ENCODE measurements at regions not wholly inside any gene's neighbourhood (a gene's known extent, or its start where the extent isn't known, plus 50 kb on each side); places are given as distances from the start of the nearest gene placed in this dataset.

GRCh38 chr15:70206668-70207067 is 109.0 kb upstream of the TLE3 start:
- DNase-seq (ENCODE audit: low read depth): no peak
- Histone ChIP-seq H3K4me3 (ENCODE audit: low read length) (no peak overlapping the region), H3K9ac (ENCODE audit: low read length) (no peak overlapping the region), H3K9me3 (ENCODE audit: control insufficient read depth, low read length) (peaks cover 3% of the 10 kb centered on the region), H3K4me1 (ENCODE audit: control insufficient read depth, insufficient read depth, low read length) (no peaks in the 10 kb centered on the region), H3K36me3 (ENCODE audit: control insufficient read depth, insufficient read depth, low read length, severe bottlenecking) (no peaks in the 10 kb centered on the region), H3K27me3 (replicated peaks; ENCODE audit: control insufficient read depth, insufficient read depth, low read length) (peaks cover 43% of the 10 kb centered on the region)

- Histone ChIP-seq H3K27me3 (replicated peaks; ENCODE audit: control insufficient read depth, insufficient read depth, low read length) (peaks cover 31% of the 10 kb centered on the region), H3K4me3 (ENCODE audit: low read length) (no peak overlapping the region), H3K9me3 (ENCODE audit: control insufficient read depth, low read length) (no peaks in the 10 kb centered on the region), H3K9ac (ENCODE audit: low read length) (no peak overlapping the region), H3K36me3 (ENCODE audit: control insufficient read depth, insufficient read depth, low read length, severe bottlenecking) (no peaks in the 10 kb centered on the region), H3K4me1 (ENCODE audit: control insufficient read depth, insufficient read depth, low read length) (peaks cover 13% of the 10 kb centered on the region)
- DNase-seq (ENCODE audit: low read depth): no peak
Measured at GRCh38 chr15:70204652-70205051, 106.9 kb upstream of the TLE3 start.

DNA sequence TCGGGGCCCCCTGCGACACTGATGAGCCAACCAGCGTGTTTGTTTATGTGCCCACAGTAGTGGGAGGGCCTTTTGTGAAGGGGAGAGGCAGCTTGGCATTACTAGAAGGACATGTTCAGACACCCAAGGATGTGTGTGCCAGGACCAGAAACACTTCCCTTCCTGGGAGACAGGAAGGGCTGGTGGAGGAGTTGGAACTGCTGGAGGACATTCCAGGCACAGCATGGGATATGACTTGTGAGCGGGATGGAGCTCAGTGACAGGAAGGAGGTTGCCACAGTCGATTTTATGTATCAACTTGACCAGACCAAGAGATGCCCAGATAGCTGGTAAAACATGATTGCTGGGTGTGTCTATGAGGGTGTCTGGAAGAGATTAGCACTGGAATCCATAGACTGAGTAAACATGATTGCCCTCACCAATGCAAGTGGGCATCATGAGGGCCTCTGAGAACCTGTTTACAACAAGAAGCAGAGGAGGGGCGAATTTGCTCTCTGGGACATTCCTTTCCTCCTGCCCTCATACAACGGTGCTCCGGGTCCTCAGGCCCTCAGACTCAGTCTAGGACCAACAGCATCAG is 106.4 kb upstream of the TLE3 start:
- Histone ChIP-seq H3K9me3 (ENCODE audit: control insufficient read depth, low read length) (no peaks in the 10 kb centered on the region), H3K4me3 (ENCODE audit: low read length) (no peak overlapping the region), H3K27me3 (replicated peaks; ENCODE audit: control insufficient read depth, insufficient read depth, low read length) (peaks cover 25% of the 10 kb centered on the region), H3K36me3 (ENCODE audit: control insufficient read depth, insufficient read depth, low read length, severe bottlenecking) (no peaks in the 10 kb centered on the region), H3K9ac (ENCODE audit: low read length) (no peak overlapping the region), H3K4me1 (ENCODE audit: control insufficient read depth, insufficient read depth, low read length) (peaks cover 18% of the 10 kb centered on the region)
- no peak for DNase-seq (ENCODE audit: low read depth)

DNA sequence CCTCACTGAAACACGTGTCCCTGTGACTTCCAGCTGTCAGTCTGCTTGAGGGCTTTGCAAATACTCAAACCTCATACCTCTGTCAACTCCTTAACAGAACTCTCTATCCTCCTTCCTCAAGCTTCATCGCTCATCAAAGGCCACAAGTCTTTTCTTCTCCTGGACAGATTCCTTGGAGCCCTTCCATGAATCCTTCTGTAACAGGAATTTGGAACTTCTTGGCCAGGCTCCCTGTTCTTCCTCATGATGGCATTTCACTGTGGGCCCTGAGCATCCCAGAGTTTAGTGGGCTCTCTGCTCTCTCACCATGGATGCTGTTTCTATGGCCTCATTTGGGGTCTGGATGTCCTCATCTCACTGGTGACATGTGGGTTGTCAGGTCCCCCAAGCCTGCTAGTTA is 105.0 kb upstream of the TLE3 start:
- no peak for DNase-seq (ENCODE audit: low read depth)
- no peak overlapping the region for H3K9ac ChIP-seq (ENCODE audit: low read length)
- no peaks in the 10 kb centered on the region for H3K36me3 ChIP-seq (ENCODE audit: control insufficient read depth, insufficient read depth, low read length, severe bottlenecking)
- H3K9me3 ChIP-seq (ENCODE audit: control insufficient read depth, low read length): no peaks in the 10 kb centered on the region
- peaks cover 17% of the 10 kb centered on the region for H3K27me3 ChIP-seq (replicated peaks; ENCODE audit: control insufficient read depth, insufficient read depth, low read length)
- no peak overlapping the region for H3K4me3 ChIP-seq (ENCODE audit: low read length)
- peaks cover 18% of the 10 kb centered on the region for H3K4me1 ChIP-seq (ENCODE audit: control insufficient read depth, insufficient read depth, low read length)

DNA sequence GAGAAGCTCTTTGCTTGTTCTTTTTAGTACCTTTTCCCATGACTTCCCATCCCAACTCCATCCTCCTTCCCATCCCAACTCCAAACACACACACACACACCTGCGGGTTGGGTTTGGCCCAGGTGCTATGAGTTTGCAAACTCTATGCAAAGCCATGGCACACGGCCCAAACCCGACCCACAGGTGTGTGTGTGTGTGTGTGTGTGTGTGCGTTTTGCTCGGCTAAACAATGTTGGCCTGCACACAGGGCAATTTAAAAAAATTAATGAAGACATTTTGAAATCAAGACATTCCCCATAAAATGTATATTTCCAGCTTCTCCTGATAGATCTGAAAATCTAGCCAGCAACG is 103.7 kb upstream of the TLE3 start:
- no peaks in the 10 kb centered on the region for H3K36me3 ChIP-seq (ENCODE audit: control insufficient read depth, insufficient read depth, low read length, severe bottlenecking)
- no peak overlapping the region for H3K4me3 ChIP-seq (ENCODE audit: low read length)
- no peak for DNase-seq (ENCODE audit: low read depth)
- peaks cover 5% of the 10 kb centered on the region for H3K27me3 ChIP-seq (replicated peaks; ENCODE audit: control insufficient read depth, insufficient read depth, low read length)
- H3K9me3 ChIP-seq (ENCODE audit: control insufficient read depth, low read length): no peaks in the 10 kb centered on the region
- H3K9ac ChIP-seq (ENCODE audit: low read length): no peak overlapping the region
- peaks cover 22% of the 10 kb centered on the region for H3K4me1 ChIP-seq (ENCODE audit: control insufficient read depth, insufficient read depth, low read length)

- H3K36me3 ChIP-seq (ENCODE audit: control insufficient read depth, insufficient read depth, low read length, severe bottlenecking): no peaks in the 10 kb centered on the region
- no peak for DNase-seq (ENCODE audit: low read depth)
- H3K4me1 ChIP-seq (ENCODE audit: control insufficient read depth, insufficient read depth, low read length): peaks cover 28% of the 10 kb centered on the region
- H3K9me3 ChIP-seq (ENCODE audit: control insufficient read depth, low read length): no peaks in the 10 kb centered on the region
- no peak overlapping the region for H3K9ac ChIP-seq (ENCODE audit: low read length)
- no peak overlapping the region for H3K4me3 ChIP-seq (ENCODE audit: low read length)
- peaks cover 5% of the 10 kb centered on the region for H3K27me3 ChIP-seq (replicated peaks; ENCODE audit: control insufficient read depth, insufficient read depth, low read length)
Measured at GRCh38 chr15:70200511-70201424, 103.1 kb upstream of the TLE3 start.

GRCh38 chr15:70199540-70200410 is 102.1 kb upstream of the TLE3 start:
- H3K4me1 ChIP-seq (ENCODE audit: control insufficient read depth, insufficient read depth, low read length): peaks cover 35% of the 10 kb centered on the region
- peaks cover 5% of the 10 kb centered on the region for H3K27me3 ChIP-seq (replicated peaks; ENCODE audit: control insufficient read depth, insufficient read depth, low read length)
- no peak overlapping the region for H3K9ac ChIP-seq (ENCODE audit: low read length)
- H3K9me3 ChIP-seq (ENCODE audit: control insufficient read depth, low read length): no peaks in the 10 kb centered on the region
- H3K36me3 ChIP-seq (ENCODE audit: control insufficient read depth, insufficient read depth, low read length, severe bottlenecking): no peaks in the 10 kb centered on the region
- peak; percentile 9 for DNase-seq (ENCODE audit: low read depth)
- no peak overlapping the region for H3K4me3 ChIP-seq (ENCODE audit: low read length)

GRCh38 chr15:70199124-70199482 is 101.4 kb upstream of the TLE3 start:
- peaks cover 35% of the 10 kb centered on the region for H3K4me1 ChIP-seq (ENCODE audit: control insufficient read depth, insufficient read depth, low read length)
- no peaks in the 10 kb centered on the region for H3K9me3 ChIP-seq (ENCODE audit: control insufficient read depth, low read length)
- no peak overlapping the region for H3K4me3 ChIP-seq (ENCODE audit: low read length)
- DNase-seq (ENCODE audit: low read depth): no peak
- no peaks in the 10 kb centered on the region for H3K27me3 ChIP-seq (replicated peaks; ENCODE audit: control insufficient read depth, insufficient read depth, low read length)
- no peaks in the 10 kb centered on the region for H3K36me3 ChIP-seq (ENCODE audit: control insufficient read depth, insufficient read depth, low read length, severe bottlenecking)
- no peak overlapping the region for H3K9ac ChIP-seq (ENCODE audit: low read length)

- no peaks in the 10 kb centered on the region for H3K36me3 ChIP-seq (ENCODE audit: control insufficient read depth, insufficient read depth, low read length, severe bottlenecking)
- H3K9ac ChIP-seq (ENCODE audit: low read length): no peak overlapping the region
- no peaks in the 10 kb centered on the region for H3K9me3 ChIP-seq (ENCODE audit: control insufficient read depth, low read length)
- no peak overlapping the region for H3K4me3 ChIP-seq (ENCODE audit: low read length)
- peaks cover 2% of the 10 kb centered on the region for H3K27me3 ChIP-seq (replicated peaks; ENCODE audit: control insufficient read depth, insufficient read depth, low read length)
- no peak for DNase-seq (ENCODE audit: low read depth)
- peaks cover 35% of the 10 kb centered on the region for H3K4me1 ChIP-seq (ENCODE audit: control insufficient read depth, insufficient read depth, low read length)
Measured at GRCh38 chr15:70198441-70199123, 100.9 kb upstream of the TLE3 start.

- peaks cover 35% of the 10 kb centered on the region for H3K4me1 ChIP-seq (ENCODE audit: control insufficient read depth, insufficient read depth, low read length)
- no peaks in the 10 kb centered on the region for H3K9me3 ChIP-seq (ENCODE audit: control insufficient read depth, low read length)
- no peak overlapping the region for H3K9ac ChIP-seq (ENCODE audit: low read length)
- H3K27me3 ChIP-seq (replicated peaks; ENCODE audit: control insufficient read depth, insufficient read depth, low read length): peaks cover 4% of the 10 kb centered on the region
- no peak overlapping the region for H3K4me3 ChIP-seq (ENCODE audit: low read length)
- DNase-seq (ENCODE audit: low read depth): no peak
- H3K36me3 ChIP-seq (ENCODE audit: control insufficient read depth, insufficient read depth, low read length, severe bottlenecking): no peaks in the 10 kb centered on the region
Measured at GRCh38 chr15:70197945-70198361, 100.2 kb upstream of the TLE3 start.

All from adipocyte (in vitro differentiated cells).